HepG2 (cell line): ENCODE measurements at regions not wholly inside any gene's neighbourhood (a gene's known extent, or its start where the extent isn't known, plus 50 kb on each side); places are given as distances from the start of the nearest gene placed in this dataset.

Experiments
- ATAC-seq: fragments of 200-7000 bp; cut with Tn5 transposase; 3 replicates; pipeline ENCODE4 v1.9.1; 2020; ENCODE audit warnings: mild to moderate bottlenecking, moderate library complexity
- BruUV-seq: library from RNA; stranded (reverse); fragments of 400-500 nt; replicated peaks from 2 replicates; lab custom pipeline; 2021; lab: Mats Ljungman, UMichigan
- CTCF ChIA-PET: fragments of 300-600 bp; formaldehyde crosslinking; extraction: SDS; loops from one replicate; lab custom pipeline; 2021; ENCODE audit warnings: low total read pairs, inconsistent platforms, low intra/inter-chr PET ratio; lab: Yijun Ruan, JAX
- POLR2A ChIA-PET: fragments of 350-600 bp; sonication (Branson Sonifier 250); formaldehyde crosslinking; loops from one replicate; lab custom pipeline; 2020; ENCODE audit warnings: antibody characterized with exemption, inconsistent platforms; lab: Yijun Ruan, JAX
- DNase-seq: peaks from one replicate; pipeline ENCODE4 v3.0.0-alpha.2; 2015; ENCODE audit warnings: low spot score
- FAIRE-seq: peaks from 3 replicates; lab custom pipeline; 2011; peaks lifted over from hg19 to GRCh38; lab: Jason Lieb, UNC
- H2AFZ ChIP-seq: one replicate; pipeline ENCODE4 v1.6.1; 2011; ENCODE audit warnings: low read length, inconsistent platforms
- H3K27ac ChIP-seq: fragments of 300-600 bp; 3 replicates; pipeline ENCODE4 v1.8.0; 2011; ENCODE audit warnings: mixed run types, mild to moderate bottlenecking, mixed read lengths, low read length, inconsistent platforms; ENCODE audit not compliant: insufficient read depth; ENCODE audit errors: extremely low read length
- H3K27me3 ChIP-seq, 2 experiments: fragments of 200-600 bp in 1 of 2; 2 replicates in 1 of 2; 3 replicates in 1 of 2; pipeline versions ENCODE4 v1.6.0 to v1.8.0; 2011; ENCODE audit warnings: low read length in 2 of 2, mild to moderate bottlenecking in 2 of 2, moderate library complexity in 2 of 2, inconsistent platforms in 1 of 2; ENCODE audit not compliant: insufficient read depth in 2 of 2, control insufficient read depth in 1 of 2
- H3K36me3 ChIP-seq, 2 experiments: fragments of 200-600 bp in 1 of 2; replicated peaks in 1 of 2; 2 replicates in 1 of 2; 3 replicates in 1 of 2; pipeline versions ENCODE4 v1.5.1 to v1.8.0; 2011; ENCODE audit warnings: low read length in 2 of 2, inconsistent platforms in 1 of 2; ENCODE audit not compliant: insufficient read depth in 2 of 2, control insufficient read depth in 1 of 2
- H3K4me1 ChIP-seq: 2 replicates; pipeline ENCODE4 v1.5.1; 2012; ENCODE audit warnings: low read length, inconsistent platforms; ENCODE audit not compliant: insufficient read depth
- H3K4me2 ChIP-seq: 2 replicates; pipeline ENCODE4 v1.6.0; 2011; ENCODE audit warnings: low read depth, low read length, inconsistent platforms
- H3K4me3 ChIP-seq, 3 experiments: fragments of 200-600 bp in 1 of 3; sonication (generic), shearing (Covaris generic) in 1 of 3; replicated peaks in 1 of 3; 2 replicates each; pipeline ENCODE4 v1.5.1; 2011 to 2016; ENCODE audit warnings: low read length in 3 of 3, inconsistent platforms in 2 of 3, low read depth in 2 of 3, mild to moderate bottlenecking in 2 of 3, control low read depth in 1 of 3, mixed read lengths in 1 of 3; ENCODE audit not compliant: insufficient read depth in 1 of 3
- H3K79me2 ChIP-seq: one replicate; pipeline ENCODE4 v1.6.1; 2011; ENCODE audit warnings: low read length, inconsistent platforms; ENCODE audit not compliant: insufficient read depth
- H3K9ac ChIP-seq: 2 replicates; pipeline ENCODE4 v1.6.0; 2011; ENCODE audit warnings: mild to moderate bottlenecking, low read depth, low read length, inconsistent platforms; ENCODE audit not compliant: insufficient read depth
- H3K9me3 ChIP-seq: 2 replicates; pipeline ENCODE4 v1.5.1; 2012; ENCODE audit warnings: mild to moderate bottlenecking, low read length
- H4K20me1 ChIP-seq: 2 replicates; pipeline ENCODE4 v1.6.0; 2011; ENCODE audit warnings: inconsistent platforms, mild to moderate bottlenecking, low read length, moderate library complexity; ENCODE audit not compliant: insufficient read depth
- CBX1 ChIP-seq: IDR thresholded peaks from one replicate; pipeline ENCODE4 v1.6.1; 2016; ENCODE audit warnings: antibody characterized with exemption, low read depth
- CBX5 ChIP-seq: sonication (generic); formaldehyde crosslinking; IDR thresholded peaks from 2 replicates; pipeline ENCODE4 v1.4.0; 2020; ENCODE audit warnings: missing genetic modification reagents, borderline replicate concordance
- FOXA1 ChIP-seq, 2 experiments: fragments of 450-650 bp in 1 of 2; sonication (generic) in 1 of 2; formaldehyde crosslinking in 1 of 2; IDR thresholded peaks; 2 replicates each; pipeline versions ENCODE4 v1.4.0 to v1.6.1; 2016 to 2020; ENCODE audit warnings: missing genetic modification reagents in 1 of 2
- HNF4G ChIP-seq, 2 experiments: sonication (generic) in 1 of 2; formaldehyde crosslinking in 1 of 2; IDR thresholded peaks; 2 replicates each; pipeline versions ENCODE4 v1.4.0 to v1.6.1; 2011 to 2020; ENCODE audit warnings: borderline replicate concordance in 2 of 2, low read depth in 2 of 2, mild to moderate bottlenecking in 2 of 2, low read length in 1 of 2, missing genetic modification reagents in 1 of 2, moderate library complexity in 1 of 2
- PRDM15 ChIP-seq: sonication (generic); formaldehyde crosslinking; IDR thresholded peaks from 2 replicates; pipeline ENCODE4 v1.4.0; 2020; ENCODE audit warnings: missing genetic modification reagents
- ZMAT5 ChIP-seq: sonication (generic); formaldehyde crosslinking; IDR thresholded peaks from 2 replicates; pipeline ENCODE4 v1.5.0; 2020; ENCODE audit warnings: mild to moderate bottlenecking, low read depth, missing genetic modification reagents, borderline replicate concordance
- ZNF121 ChIP-seq: sonication (generic); formaldehyde crosslinking; IDR thresholded peaks from 2 replicates; pipeline ENCODE4 v1.5.0; 2020; ENCODE audit warnings: mild to moderate bottlenecking, missing genetic modification reagents
- ZNF546 ChIP-seq: sonication (generic); formaldehyde crosslinking; conservative IDR thresholded peaks from 2 replicates; pipeline ENCODE4 v1.8.1; 2023; ENCODE audit warnings: mild to moderate bottlenecking, missing genetic modification reagents
- ZNF572 ChIP-seq: sonication (generic); formaldehyde crosslinking; IDR thresholded peaks from 2 replicates; pipeline ENCODE4 v1.5.1; 2020; ENCODE audit warnings: mild to moderate bottlenecking, missing genetic modification reagents
- ZNF616 ChIP-seq: sonication (generic); formaldehyde crosslinking; IDR thresholded peaks from 2 replicates; pipeline ENCODE4 v1.5.0; 2020; ENCODE audit warnings: low read depth, mild to moderate bottlenecking, missing genetic modification reagents
- ZSCAN20 ChIP-seq: sonication (generic); formaldehyde crosslinking; IDR thresholded peaks from 2 replicates; pipeline ENCODE4 v1.4.0; 2020; ENCODE audit warnings: missing genetic modification reagents, mild to moderate bottlenecking, borderline replicate concordance
- WGBS: methylation state at CpG from one replicate; pipeline ENCODE4 v1.1.6; 2017; ENCODE audit warnings: low lambda C conversion rate; 5-methylcytosine and 5-hydroxymethylcytosine counted together
- in situ Hi-C: cut with HindIII; loops from 2 replicates; pipeline ENCODE4 v1.10.0; 2017; ENCODE audit warnings: low pct_unique_long_range_greater_than_20kb; ENCODE audit not compliant: extremely low pct_ligation_motif_present
- intact Hi-C: fragments of 100-400 bp; cut with micrococcal nuclease; formaldehyde crosslinking; loops from one replicate; pipeline ENCODE4 v1.10.0; 2022; ENCODE audit not compliant: unreplicated experiment

- TF ChIP-seq HNF4G (IDR thresholded peaks at IDR 0.05; ENCODE audit: borderline replicate concordance, low read depth, low read length) (no peak), HNF4G (CRISPR knock-in tag; IDR thresholded peaks at IDR 0.05; ENCODE audit: borderline replicate concordance, low read depth) (no peak), CBX1 (no peak), ZNF121 (no peak), ZNF546 (no peak), PRDM15 (CRISPR knock-in tag) (no peak), ZNF572 (CRISPR knock-in tag) (no peak), CBX5 (no peak), ZSCAN20 (no peak), ZNF616 (CRISPR knock-in tag) (no peak), FOXA1 (IDR thresholded peaks at IDR 0.05) (no peak), FOXA1 (CRISPR knock-in tag; IDR thresholded peaks at IDR 0.05) (no peak), ZMAT5 (CRISPR knock-in tag) (no peak)
- in situ Hi-C loops, result no loop called here
- H3K9me3 ChIP-seq, result peaks cover 17% of the 10 kb centered on the region; the same call in 1 of the 2 replicates
- no peaks in the 10 kb centered on the region for H3K36me3 ChIP-seq
- 7% methylated on average over 11 of the region's 11 CpGs for WGBS
- H3K27me3 ChIP-seq, result no peaks in the 10 kb centered on the region
- ATAC-seq (no peak), DNase-seq (no peak), FAIRE-seq (no peak)
- no peak overlapping the region for H3K4me2 ChIP-seq
- intact Hi-C loops, result no loop called here
- H3K4me1 ChIP-seq, result no peaks in the 10 kb centered on the region
- ChIA-PET CTCF (no interaction called here), POLR2A (no interaction called here)
- no peak overlapping the region for H3K9ac ChIP-seq
- no peak overlapping the region for H2AFZ ChIP-seq
- H3K27ac ChIP-seq, result no peak overlapping the region
- H3K79me2 ChIP-seq, result no peaks in the 10 kb centered on the region
- H3K4me3 ChIP-seq, result no peak overlapping the region
- H4K20me1 ChIP-seq, result no peaks in the 10 kb centered on the region
- BruUV-seq, result no TSS peak
Observed at GRCh38 chr4:27759611-27760575, 899.3 kb downstream of the STIM2 start.
